ENCODE measurements at regions not wholly inside any gene's neighbourhood (a gene's known extent, or its start where the extent isn't known, plus 50 kb on each side); places are given as distances from the start of the nearest gene placed in this dataset.
A peak's percentile ranks its signal among the peaks of the same experiment; 100 is the strongest.

- peak in 1 of 2 donors; percentile 7 for DNase-seq (ENCODE audit: low read depth in 2 of 2)
Measured at GRCh38 chr15:77682564-77682963, 49.9 kb upstream of the LINGO1 start.

All from lung microvascular endothelial cell (primary cell).